SK-MEL-5 (cell line): ENCODE measurements at regions not wholly inside any gene's neighbourhood (a gene's known extent, or its start where the extent isn't known, plus 50 kb on each side); places are given as distances from the start of the nearest gene placed in this dataset.

Experiments used
- DNase-seq: peaks from one replicate; pipeline ENCODE4 v3.0.0-alpha.2; 2016; ENCODE audit warnings: low read depth, low spot score
- in situ Hi-C: cut with HindIII; loops from 2 replicates; pipeline ENCODE4 v1.10.0; 2016; ENCODE audit warnings: low sequenced_read_pairs, high pct_unique_total_duplicates, low pct_unique_long_range_greater_than_20kb

- DNase-seq, result no peak
- in situ Hi-C loops, result no loop called here
Observed at GRCh38 chr1:25035523-25036116, 105.5 kb upstream of the RUNX3 start.

GRCh38 chr1:25034736-25035522 is 104.9 kb upstream of the RUNX3 start:
- no peak for DNase-seq
- in situ Hi-C loops, result no loop called here

GRCh38 chr1:25033828-25034705 is 104.0 kb upstream of the RUNX3 start:
- no peak for DNase-seq
- in situ Hi-C loops, result no loop called here

- in situ Hi-C loops, result no loop called here
- DNase-seq, result no peak
Observed at GRCh38 chr1:25033030-25033827, 103.2 kb upstream of the RUNX3 start.

- no peak for DNase-seq
- in situ Hi-C loops, result no loop called here
Observed at GRCh38 chr1:25031966-25032667, 102.0 kb upstream of the RUNX3 start.

- in situ Hi-C loops, result no loop called here
- no peak for DNase-seq
Observed at GRCh38 chr1:25031601-25031965, 101.5 kb upstream of the RUNX3 start.

GRCh38 chr1:25030674-25031589 is 100.9 kb upstream of the RUNX3 start:
- DNase-seq, result no peak
- in situ Hi-C loops, result no loop called here

- DNase-seq, result no peak
- in situ Hi-C loops, result no loop called here
Observed at GRCh38 chr1:25030012-25030411, 99.9 kb upstream of the RUNX3 start.

GRCh38 chr1:25028907-25029599 is 99.0 kb upstream of the RUNX3 start:
- no peak for DNase-seq
- in situ Hi-C loops, result no loop called here

- in situ Hi-C loops, result no loop called here
- no peak for DNase-seq
Observed at GRCh38 chr1:25028587-25028906, 98.5 kb upstream of the RUNX3 start.

GRCh38 chr1:25027822-25028586 is 97.9 kb upstream of the RUNX3 start:
- DNase-seq, result no peak
- in situ Hi-C loops, result no loop called here

- no peak for DNase-seq
- in situ Hi-C loops, result no loop called here
Observed at GRCh38 chr1:25026730-25027450, 96.8 kb upstream of the RUNX3 start.

- in situ Hi-C loops, result no loop called here
- no peak for DNase-seq
Observed at GRCh38 chr1:25026304-25026703, 96.2 kb upstream of the RUNX3 start.

GRCh38 chr1:25024615-25025350 is 94.7 kb upstream of the RUNX3 start:
- DNase-seq, result no peak
- in situ Hi-C loops, result loop anchor here (25.0 kb wide), 1 partner anchor 112 kb away; no protein-coding TSS in a partner anchor
